ENCODE measurements at regions not wholly inside any gene's neighbourhood (a gene's known extent, or its start where the extent isn't known, plus 50 kb on each side); places are given as distances from the start of the nearest gene placed in this dataset.
"Not testable (repeated sequence)": the region's sequence is repeated elsewhere in the genome, so short reads cannot be mapped to it uniquely, and the experiment has no call there.

DNA sequence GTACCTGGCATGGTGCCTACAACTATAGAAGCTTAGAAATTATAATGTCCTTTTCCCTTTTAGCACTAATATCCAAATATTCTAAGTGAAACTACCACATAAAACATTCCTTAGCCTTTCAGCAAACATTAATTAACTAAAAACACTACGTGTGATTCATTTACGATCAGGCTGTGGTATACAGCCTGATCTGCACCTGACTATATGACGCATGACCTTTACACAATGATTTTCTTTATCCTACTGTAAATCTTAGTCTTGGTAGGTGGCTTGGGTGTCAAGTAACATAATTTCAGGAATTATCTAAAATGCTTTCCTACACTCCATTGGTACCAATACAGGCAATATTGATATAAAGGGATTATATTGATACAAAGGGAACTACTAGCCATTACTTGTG is 686.7 kb downstream of the DTWD2 start:
- FAIRE-seq: no peak
- no peak for DNase-seq (ENCODE audit: low spot score)

DNA sequence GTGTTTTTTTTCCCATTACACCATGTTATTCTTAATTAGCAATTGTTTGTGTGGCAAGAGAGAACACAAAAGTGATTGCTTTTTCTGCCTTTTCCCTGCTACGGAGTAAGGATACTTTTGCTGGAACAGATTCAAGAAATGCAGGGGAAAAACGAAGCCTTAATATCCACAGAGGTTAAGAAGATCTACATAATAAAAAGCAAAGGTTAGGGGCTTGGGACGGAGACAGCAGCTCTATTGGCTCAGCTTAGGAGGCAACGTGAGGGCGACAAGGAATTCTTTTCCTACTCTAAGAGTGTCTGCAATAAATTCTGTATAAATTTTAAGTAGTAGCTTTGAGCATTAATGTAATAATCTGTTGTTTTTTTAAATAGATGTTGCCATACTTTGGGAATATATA is 693.3 kb downstream of the DTWD2 start:
- FAIRE-seq: no peak
- no peak for DNase-seq (ENCODE audit: low spot score)

DNA sequence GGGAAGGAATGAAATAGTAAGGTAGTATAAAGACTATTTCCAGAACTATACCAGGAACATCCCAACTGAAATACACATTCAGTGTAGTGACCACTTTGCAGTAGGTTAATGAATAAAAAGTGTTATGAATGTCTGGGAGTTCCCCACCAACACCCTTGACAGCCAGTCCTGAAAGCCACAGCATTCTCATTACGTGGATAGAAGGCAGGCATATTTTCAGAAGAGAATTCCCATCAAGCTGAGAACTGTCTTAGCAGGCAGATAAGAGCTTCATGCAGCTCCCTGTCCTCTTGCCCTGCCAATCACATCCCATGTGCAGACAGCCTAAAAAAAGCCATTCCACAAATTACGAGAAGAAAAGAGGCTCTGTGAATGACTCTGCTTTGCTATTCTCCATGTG is 695.0 kb downstream of the DTWD2 start:
- no peak for FAIRE-seq
- no peak for DNase-seq (ENCODE audit: low spot score)

DNA sequence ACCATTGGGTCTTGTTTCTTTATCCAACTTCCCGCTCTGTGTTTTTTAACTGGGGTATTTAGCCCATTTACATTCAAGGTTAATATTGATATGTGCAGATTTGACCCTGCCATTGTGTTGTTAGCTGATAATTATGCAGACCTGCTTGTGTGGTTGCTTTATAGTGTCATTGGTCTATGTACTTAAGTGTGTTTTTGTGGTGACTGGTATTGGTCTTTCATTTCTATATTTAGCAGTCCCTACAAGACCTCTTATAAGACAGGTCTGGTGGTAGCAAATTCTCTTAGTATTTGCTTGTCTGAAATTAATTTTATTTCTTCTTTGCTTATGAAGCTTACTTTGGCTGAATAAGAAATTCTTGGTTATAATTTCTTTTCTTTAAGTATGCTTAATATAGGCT is 698.1 kb downstream of the DTWD2 start:
- FAIRE-seq: no peak

DNA sequence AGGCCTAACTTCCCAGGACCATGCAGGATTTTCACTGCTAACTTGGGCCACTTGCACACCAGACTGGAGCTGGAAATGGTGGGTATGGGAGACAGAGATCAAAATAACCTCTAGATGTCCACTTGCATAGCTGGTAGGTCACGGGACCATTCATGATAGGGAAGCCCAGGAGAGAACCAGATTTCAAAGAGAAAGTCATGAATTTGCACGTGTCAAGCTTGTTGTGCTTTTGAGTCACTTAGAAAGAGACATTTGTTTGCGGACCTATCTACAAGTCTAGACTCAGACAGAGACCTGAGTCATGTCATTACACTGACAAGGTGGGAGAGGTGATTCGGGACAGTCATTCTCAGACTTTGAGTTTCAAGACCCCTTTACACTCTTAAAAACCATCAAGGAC is 704.1 kb downstream of the DTWD2 start:
- DNase-seq (ENCODE audit: low spot score); FAIRE-seq: not testable (repeated sequence)

More for the DNA sequence above, 698.1 kb downstream of the DTWD2 start:
- DNase-seq (ENCODE audit: low spot score): no peak

DNA sequence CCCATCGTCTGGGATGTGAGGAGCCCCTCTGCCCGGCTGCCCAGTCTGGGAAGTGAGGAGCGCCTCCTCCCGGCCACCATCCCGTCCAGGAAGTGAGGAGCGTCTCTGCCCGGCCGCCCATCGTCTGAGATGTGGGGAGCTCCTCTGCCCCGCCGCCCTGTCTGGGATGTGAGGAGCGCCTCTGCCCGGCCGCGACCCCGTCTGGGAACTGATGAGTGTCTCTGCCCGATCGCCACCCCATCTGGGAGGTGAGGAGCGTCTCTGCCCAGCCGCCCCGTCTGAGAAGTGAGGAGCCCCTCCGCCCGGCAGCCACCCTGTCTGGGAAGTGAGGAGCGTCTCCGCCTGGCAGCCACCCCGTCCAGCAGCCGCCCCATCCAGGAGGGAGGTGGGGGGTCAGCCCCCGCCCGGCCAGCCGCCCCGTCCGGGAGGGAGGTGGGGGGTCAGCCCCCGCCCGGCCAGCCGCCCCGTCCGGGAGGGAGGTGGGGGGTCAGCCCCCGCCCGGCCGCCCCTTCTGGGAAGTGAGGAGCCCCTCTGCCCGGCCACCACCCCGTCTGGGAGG is 705.8 kb downstream of the DTWD2 start:
- FAIRE-seq: not testable (repeated sequence)

DNA sequence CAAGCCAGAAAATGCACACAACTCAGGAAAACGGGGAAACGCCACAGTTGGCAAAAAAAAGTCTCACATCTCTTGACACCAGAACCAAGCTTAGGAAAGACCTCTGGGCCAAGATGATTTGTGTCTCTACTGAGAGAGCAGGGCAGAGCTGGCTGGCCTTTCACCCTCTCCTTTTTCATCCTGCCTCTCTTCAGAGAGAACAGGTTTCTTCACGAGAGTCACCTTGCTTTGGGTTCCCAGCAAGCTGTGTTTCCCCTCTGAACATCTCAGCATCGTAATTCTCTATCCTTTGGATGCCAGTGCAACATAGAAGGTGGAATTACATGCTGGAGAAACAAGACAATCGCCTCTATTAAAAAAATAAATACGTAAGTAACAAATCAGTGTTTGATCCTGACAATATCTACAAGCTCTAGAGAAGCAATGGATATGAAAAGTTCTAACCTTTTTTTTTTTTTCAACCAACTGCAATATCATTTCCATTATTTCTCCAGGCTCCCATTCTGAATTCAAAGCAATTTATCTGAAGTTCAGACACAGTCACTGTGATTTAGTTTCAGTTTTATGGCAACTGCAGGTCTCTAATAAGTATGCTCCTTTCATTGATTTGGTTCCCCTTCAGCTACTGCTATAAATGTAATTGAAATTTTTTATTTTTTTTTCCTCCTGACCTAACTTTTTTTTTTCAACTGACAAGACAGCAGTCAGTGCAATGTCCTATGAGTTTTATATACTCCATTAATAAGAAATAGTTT is 708.6 kb downstream of the DTWD2 start:
- FAIRE-seq: no peak
- no peak for DNase-seq (ENCODE audit: low spot score)

More for the DNA sequence above, 705.8 kb downstream of the DTWD2 start:
- DNase-seq (ENCODE audit: low spot score): not testable (repeated sequence)

DNA sequence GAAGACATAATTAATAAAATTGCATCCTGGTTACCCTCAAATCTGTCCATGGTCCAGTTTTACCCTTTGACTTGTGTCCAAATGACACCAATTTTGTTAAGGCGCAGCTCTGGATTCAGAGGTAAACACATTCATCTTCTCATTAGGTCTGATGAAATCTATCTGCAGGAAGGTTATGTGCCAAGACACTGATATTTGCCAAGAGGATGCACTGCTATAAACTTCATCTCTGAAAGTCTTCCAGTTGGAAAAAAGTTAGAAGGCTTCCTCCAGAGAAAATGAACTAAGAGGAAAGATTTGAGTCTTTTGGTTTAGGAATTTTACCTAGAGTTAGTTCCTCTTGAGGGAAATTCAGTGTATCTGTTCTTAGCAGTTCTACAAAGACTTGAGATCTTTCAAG is 717.8 kb downstream of the DTWD2 start:
- DNase-seq (ENCODE audit: low spot score) (no peak), FAIRE-seq (no peak)

DNA sequence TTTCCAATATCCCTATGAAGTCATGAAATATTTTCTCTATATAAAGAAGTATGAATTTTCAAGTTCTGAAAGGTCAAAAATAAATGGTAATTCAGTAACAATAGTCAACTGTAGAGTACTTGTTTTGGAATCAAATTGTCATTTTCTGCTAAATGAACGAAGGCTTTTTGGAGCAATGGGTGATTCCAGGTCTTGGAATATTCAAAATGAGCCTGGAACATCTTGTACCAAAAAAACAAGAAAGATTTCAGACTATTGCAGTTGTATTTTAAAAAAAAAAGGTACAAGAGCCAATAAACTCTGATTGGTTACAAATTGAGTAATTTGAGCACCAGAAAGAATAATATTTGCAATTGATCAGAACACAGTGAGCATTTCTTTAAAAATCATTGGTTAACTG is 730.1 kb downstream of the DTWD2 start:
- FAIRE-seq (no peak), DNase-seq (ENCODE audit: low spot score) (no peak)

DNA sequence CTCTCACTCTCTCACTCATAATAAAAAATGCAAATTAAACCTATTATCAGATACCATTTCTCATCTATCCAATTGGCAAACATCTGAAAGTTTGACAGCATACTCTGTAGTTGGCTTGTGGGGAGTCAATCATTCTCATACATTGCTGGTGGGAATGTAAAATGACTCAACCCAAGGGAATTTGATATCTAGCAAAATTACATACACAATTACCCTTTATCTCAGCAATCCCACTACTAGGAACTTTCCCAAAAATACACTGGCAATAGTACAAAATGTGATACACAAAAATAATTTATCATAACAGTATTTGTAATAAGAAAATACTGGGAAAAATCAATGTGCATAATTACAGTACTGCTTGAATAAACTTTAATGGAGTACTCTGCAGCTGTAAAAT is 731.3 kb downstream of the DTWD2 start:
- FAIRE-seq (no peak), DNase-seq (ENCODE audit: low spot score) (no peak)

DNA sequence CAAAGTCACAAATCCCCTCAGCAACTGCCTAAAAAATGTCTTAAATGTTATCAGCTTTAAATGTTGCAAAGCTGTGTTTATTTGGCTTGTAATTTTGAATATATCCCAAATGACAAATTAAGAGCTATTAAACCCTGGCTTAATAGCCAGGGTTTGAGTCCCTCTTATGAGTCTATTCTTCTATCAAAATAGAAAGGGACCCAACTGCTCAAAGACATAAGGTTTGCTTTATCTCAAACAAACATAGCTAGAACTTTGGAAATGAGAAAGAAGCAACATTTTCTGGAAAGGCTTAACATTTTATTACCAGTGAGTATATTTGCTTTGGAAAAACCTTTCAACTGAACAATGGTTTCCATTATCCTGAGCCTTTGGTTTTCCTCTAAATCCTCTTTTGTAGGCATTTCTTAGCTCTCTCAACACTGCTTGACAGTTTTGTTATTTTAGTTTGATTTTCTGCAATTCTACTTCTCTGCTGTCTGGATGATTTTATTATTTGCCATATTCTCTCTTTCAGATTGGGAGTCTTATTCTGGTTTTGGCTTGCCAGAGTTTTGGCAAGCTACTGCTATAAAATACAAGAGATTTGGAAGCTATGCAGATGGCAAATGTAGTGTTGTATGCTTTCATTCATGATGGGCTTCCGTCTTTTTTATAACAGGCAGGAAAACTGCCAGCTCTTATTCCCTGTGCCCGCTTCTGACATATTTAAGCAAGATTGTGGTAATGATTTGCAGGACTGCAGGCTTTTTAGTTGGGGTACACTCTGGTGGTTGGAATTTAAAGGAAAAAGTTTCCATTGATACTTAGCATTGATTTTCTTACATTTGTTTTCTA is 734.9 kb downstream of the DTWD2 start:
- no peak for FAIRE-seq
- DNase-seq (ENCODE audit: low spot score): no peak

DNA sequence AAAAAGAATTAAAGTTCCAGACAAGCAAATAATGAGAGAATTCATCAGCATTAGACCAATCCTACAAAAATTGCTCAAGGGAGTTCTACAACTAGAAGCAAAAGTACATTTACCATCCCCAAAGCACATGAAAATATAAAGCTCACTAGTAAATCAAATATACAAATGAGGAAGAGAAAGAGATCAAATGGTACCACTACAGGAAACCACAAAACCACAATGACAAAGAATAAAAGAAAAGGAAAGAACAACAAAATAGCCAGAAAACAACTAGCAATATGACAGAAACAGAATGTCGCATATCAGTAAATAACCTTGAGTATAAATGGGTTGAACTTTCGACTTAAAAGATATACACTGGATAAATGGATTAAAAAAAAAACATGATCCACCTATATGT is 739.0 kb downstream of the DTWD2 start:
- no peak for DNase-seq (ENCODE audit: low spot score)
- no peak for FAIRE-seq

DNA sequence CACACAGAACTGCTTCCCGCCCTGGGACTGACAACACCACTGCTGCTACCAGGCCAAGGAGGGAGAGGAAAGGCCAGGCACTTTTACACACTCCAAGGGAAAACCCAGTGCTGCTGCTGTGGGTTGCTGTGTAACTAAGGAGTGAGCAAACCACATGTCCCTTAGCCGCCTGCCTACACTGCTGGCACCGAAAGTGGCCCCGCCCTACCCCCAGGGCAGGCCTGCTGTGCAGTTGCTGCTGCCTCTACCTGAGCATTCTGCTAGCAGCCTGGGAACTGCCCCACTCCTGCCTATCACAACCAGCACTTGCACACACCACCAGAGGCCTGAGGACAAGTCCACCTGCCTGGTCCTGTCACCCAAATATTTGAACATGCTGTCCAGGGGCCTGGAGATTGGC is 740.9 kb downstream of the DTWD2 start:
- DNase-seq (ENCODE audit: low spot score): no peak
- no peak for FAIRE-seq

DNA sequence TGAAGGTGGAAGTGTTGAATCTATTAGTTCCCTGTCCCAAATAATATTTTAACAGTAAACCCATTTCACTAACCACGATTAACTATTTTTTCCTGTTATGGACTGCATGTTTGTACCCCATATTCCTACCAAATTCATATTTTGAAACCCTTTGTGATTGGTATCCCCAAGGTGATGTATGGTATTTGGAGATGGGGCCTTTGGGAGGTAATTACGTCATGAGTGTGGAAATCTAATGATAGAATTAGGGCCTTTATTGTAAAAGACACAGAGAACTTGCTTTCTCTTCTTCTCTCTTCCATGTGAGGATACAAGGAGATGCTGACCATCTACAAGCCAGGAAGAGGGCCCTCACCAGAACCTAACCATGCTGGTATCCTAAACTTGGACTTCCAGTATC is 744.7 kb downstream of the DTWD2 start:
- FAIRE-seq: no peak
- no peak for DNase-seq (ENCODE audit: low spot score)

DNA sequence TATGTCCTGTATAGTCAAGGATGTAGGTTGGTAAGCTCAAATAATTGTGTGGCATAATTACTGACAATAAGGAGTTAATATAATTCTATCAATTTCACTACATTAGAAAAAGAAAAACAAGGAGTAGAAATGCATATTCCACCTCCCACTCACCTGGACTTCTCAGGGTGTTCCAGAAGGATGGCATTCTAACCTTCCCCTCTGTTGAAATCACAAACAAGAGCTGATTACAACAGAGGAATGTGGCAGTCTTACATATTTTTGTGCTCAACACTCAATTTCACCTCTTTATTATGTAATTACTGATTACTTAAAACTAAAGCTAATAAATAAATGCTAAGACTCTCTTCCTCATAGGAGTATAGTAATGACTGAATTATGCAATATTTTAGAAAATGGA is 745.3 kb downstream of the DTWD2 start:
- FAIRE-seq: no peak
- no peak for DNase-seq (ENCODE audit: low spot score)

DNA sequence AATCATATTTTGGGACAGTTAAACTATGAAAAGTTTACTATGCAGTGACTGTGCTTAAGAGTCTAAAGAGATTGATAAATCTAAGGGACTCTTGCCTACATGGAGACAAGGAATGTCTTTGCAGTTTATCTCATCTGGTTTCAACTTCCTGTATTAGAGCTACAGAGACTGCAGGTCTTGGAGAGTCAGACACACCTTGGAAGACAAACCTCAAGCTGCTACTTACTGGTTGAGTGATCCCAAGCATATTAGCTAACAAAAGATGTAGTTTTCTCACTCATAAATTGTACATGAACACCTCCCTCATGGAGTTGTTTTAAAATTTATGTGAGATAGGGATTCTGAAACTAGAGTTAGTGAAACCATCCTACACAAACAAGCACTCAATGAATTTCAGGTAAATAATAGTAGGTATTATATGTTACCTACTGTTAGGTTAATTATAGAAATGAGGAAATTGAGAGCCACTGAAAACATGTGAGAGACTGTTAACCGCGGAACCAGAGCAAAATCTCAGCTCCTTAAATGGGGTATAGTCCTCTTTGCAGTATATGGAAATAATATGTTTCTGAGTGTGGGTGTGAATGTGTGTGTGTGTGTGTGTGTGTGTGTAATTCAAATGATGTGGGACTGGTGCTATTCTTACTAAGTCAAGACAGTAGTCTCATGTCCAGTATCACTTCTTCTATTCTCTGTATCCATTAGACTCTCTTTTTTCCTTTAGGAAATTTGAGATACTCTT is 752.1 kb downstream of the DTWD2 start:
- DNase-seq (ENCODE audit: low spot score) (no peak), FAIRE-seq (no peak)

DNA sequence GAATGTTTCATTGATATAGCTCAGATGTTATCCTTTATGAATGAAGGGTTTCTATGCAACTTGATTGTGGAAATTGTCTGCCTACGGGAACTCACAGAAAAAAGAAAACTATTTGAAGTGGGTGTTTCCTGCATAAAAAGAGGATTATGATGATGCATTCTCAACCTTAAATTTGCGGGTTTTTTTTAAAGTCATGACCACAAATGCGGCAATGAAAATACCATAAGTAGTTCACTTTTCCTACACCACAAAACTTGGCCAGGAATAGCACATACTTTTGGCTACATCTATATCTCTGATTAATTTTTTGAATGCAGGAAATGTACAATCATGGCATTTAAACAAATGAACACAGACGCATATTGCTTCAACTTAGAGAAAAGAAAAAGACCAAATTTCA is 754.7 kb downstream of the DTWD2 start:
- no peak for FAIRE-seq
- no peak for DNase-seq (ENCODE audit: low spot score)

DNA sequence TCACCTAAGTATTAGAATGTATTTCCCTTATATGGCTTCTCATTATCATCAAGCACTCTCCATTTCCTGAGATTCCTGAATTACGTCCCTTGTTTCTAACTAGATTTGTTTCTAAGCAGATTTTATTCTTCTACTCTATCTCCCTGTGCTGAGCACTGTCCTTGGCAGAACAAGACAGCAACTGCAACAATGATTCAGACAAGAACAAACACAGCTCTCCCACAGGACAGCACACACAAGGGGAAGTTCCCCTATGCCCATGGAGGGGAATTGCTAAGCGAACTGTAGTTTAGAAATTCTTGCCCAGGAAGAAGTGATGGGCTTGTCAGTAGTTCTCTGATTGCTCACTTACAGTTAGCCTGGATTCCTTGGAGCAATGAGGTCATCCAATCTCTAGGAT is 759.9 kb downstream of the DTWD2 start:
- no peak for DNase-seq (ENCODE audit: low spot score)
- no peak for FAIRE-seq

DNA sequence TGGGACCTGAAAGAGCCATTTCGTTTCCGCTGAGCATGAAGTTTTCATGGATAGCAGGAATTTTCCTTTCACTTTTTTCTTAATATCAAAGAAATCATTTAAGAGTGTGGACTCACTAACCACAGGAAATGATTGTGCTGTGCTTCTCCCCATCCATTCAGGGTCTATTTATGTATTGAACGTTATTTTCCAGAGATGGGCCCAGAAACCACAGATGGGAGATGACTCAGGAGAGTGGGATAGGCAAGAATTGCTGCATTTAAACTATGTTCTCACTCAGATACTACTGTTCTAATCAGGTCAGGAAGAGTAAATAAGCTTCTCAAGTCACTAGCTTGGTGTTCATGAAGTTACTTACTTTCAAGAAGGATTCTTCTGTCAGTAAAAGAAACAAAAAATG is 763.8 kb downstream of the DTWD2 start:
- FAIRE-seq: no peak

DNA sequence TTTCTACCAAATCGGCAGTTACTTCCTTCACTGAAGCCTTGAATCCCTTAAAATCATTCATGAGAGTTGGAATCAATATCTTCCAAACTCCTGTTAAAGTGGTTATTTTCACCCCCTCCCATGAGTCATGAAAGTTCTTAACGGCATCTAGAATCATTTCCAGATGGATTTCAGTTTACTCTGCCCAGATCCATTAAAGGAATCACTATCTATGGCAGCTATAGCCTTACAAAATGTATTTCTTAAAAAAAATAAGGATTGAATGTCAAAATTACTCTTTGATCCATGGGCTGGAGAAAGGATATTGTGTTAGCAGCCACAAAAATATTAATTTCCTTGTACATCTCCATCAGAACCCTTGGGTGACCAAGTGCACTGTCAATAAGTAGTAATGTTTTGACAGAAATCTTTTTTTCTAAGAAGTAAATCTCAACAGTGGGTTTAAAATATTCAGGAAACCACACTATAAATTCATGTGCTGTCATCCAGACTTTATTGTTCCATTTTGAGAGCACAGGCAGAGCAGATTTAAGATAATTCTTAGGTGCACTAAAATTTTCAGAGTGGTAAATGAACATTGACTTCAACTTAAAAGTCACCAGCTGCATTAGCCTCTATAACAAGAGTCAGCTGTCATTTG is 767.7 kb downstream of the DTWD2 start:
- FAIRE-seq (no peak), DNase-seq (ENCODE audit: low spot score) (no peak)

More for the DNA sequence above, 763.8 kb downstream of the DTWD2 start:
- no peak for DNase-seq (ENCODE audit: low spot score)

DNA sequence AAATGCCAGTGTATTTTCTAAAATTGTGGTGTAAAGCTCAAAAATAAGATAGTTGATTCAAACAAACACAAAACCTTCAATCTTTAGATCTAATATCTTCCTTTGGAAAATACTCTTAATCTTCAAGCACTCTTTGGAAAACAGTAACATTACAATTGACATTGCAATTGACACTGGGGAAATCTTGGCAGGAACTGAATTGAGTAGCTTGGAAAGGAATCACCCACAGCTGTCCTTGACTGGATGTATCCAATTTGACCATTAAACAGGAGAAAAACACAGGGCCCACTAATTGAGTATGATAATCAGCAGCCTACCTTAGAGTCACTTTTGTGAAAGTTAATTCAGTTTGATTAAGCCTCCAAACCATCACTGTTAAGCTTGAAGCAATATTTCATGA is 776.7 kb downstream of the DTWD2 start:
- FAIRE-seq (no peak), DNase-seq (ENCODE audit: low spot score) (no peak)

Measured in RCC 7860 (cell line).